IPS-18c (cell line): ENCODE measurements at regions not wholly inside any gene's neighbourhood (a gene's known extent, or its start where the extent isn't known, plus 50 kb on each side); places are given as distances from the start of the nearest gene placed in this dataset.
"Not testable (repeated sequence)": the region's sequence is repeated elsewhere in the genome, so short reads cannot be mapped to it uniquely, and the experiment has no call there.

Experiments
- H3K4me3 ChIP-seq: 2 replicates; pipeline ENCODE4 v1.7.0; 2013; ENCODE audit warnings: low read depth, mild to moderate bottlenecking, low read length, moderate library complexity; ENCODE audit not compliant: insufficient read depth
- H3K9me3 ChIP-seq: one replicate; pipeline ENCODE4 v1.6.1; 2013; ENCODE audit warnings: mild to moderate bottlenecking, low read length, moderate library complexity; ENCODE audit not compliant: control insufficient read depth, insufficient read depth

DNA sequence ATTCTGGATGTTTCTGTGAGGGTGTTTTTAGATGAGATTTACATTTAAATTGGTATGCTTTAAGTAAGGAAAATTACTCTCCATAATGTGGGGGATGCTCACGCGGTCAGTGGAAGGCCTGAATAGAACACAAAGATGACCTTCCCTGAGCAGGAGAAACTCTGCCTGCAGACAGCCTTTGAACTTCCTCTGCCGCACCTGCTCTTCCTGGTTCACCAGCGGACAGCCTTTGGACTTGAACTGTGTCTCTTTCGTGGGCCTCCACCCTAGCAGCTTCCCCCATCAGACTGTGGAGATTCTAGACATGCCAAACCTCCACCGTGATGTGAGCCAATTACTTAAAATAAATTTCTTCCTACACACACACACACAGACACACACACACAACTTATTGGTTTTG, 210.7 kb downstream of the EFCAB11 start:
- H3K9me3 ChIP-seq, result peaks cover 4% of the 10 kb centered on the region

GRCh38 chr14:89740241-89740640, 214.3 kb downstream of the EFCAB11 start:
- H3K9me3 ChIP-seq, result peaks cover 4% of the 10 kb centered on the region
- H3K4me3 ChIP-seq, result no peak overlapping the region

More for the DNA sequence above, 210.7 kb downstream of the EFCAB11 start:
- H3K4me3 ChIP-seq, result no peak overlapping the region

GRCh38 chr14:89736881-89737280, 217.6 kb downstream of the EFCAB11 start:
- H3K9me3 ChIP-seq, result no peaks in the 10 kb centered on the region
- no peak overlapping the region for H3K4me3 ChIP-seq

- Histone ChIP-seq H3K9me3 (no peaks in the 10 kb centered on the region), H3K4me3 (no peak overlapping the region)
Measured at GRCh38 chr14:89731396-89731933, 223.1 kb downstream of the EFCAB11 start.

DNA sequence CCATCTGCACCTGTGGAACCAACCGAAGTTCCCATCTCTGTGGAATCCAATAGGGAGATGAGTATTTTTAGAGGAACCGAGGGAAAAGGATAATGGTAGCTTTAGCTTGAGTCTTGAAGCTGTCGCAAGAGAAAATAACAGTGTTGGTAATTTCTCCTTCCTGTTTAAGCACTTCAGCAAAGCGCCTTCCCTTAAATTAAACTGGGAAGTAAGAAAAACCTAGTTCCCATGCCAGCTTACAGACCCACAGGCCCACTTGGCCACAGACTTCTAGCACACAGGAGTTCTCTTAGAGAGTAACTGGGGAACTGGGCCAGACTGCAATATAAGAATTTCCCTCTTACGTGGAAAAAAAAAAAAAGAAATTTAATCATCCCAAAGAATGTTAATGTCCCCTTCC, 223.8 kb downstream of the EFCAB11 start:
- no peaks in the 10 kb centered on the region for H3K9me3 ChIP-seq
- H3K4me3 ChIP-seq, result no peak overlapping the region

GRCh38 chr14:89728964-89729363, 225.6 kb downstream of the EFCAB11 start:
- H3K9me3 ChIP-seq, result no peaks in the 10 kb centered on the region
- no peak overlapping the region for H3K4me3 ChIP-seq

DNA sequence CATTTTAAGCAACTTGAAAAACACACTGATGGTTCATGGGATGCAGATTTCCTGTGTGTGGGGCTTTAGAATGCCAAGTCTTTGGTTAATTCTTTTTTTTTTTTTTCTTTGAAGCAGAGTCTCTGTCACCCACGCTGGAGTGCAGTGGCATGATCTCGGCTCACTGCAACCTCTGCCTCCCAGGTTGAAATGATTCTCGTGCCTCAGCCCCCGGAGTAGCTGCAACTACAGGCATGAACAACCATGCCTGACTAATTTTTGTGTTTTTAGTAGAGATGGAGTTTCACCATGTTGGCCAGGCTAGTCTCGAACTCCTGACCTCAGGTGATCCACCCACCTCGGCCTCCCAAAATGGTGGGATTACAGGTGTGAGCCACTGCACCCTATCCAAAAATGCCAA, 228.3 kb downstream of the EFCAB11 start:
- not testable (repeated sequence) for H3K9me3 ChIP-seq, H3K4me3 ChIP-seq

- H3K4me3 ChIP-seq, result no peak overlapping the region
- H3K9me3 ChIP-seq, result no peaks in the 10 kb centered on the region
Measured at GRCh38 chr14:89724628-89724960, 229.9 kb downstream of the EFCAB11 start.

- no peaks in the 10 kb centered on the region for H3K9me3 ChIP-seq
- no peak overlapping the region for H3K4me3 ChIP-seq
Measured at GRCh38 chr14:89723930-89724627, 230.5 kb downstream of the EFCAB11 start.

DNA sequence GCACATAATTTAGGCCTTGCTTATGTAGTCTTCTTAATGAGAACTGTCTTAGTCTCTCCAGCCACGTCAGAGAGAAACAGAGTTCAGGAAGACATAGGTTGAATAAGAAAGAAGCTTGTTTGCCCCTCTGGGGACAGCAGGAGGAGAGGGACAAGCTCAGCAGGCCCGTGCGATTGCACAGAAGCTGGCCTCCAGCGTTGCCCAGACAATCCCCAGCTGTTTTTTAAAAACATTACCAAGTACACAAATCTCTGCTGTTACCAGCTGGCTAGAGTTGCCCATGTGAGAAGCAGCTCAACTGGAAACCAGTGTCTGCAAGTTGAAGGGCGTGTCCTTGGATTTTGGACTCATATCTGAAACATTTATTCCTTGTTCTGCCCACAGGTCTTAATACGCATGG, 232.6 kb downstream of the EFCAB11 start:
- H3K4me3 ChIP-seq, result no peak overlapping the region
- no peaks in the 10 kb centered on the region for H3K9me3 ChIP-seq

DNA sequence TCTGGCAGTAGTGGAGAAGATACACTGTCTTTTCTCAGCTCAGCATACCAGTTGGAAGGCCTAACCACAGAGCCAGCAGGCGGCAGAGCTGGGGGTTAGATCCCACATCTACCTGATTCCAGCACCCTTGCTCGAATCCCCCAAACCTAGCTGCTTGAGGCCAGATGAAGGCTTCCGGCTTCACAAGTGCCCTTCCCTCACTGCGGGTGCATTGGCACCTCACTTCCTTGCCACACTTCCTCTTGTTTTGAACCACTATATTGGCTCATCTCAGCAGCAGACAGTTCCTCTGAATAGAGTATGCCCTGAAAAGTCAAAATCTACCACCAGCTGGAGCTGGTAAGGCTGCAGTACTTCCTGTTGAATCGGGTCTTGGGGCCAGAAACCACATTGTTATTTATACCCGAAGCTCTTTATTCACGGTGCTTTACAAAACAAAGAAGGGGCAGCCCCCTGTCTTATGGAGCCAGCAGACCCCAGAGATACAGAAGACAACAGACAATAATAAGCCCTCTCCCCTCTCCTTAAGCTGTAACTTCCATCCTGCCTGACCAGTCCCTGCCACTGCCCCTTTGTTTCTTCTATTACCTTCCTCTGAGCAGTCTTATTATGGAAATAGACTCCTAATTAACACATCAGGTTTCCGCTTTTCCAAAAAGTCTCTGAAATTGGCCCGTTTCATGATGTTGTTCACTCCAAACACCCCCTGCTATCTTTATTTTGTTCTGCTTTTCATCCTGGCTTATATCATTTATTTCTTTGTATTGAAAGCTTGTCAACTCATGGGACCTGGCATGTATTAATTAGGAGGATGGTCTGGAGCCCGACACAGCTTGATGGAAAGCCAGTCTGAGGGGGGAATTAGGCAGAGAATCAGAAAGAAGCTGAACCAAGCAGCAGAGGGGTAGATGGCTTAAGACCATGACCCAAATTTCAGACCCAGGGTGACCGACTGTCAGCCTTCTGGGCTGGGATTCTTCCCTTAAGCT, 233.5 kb downstream of the EFCAB11 start:
- no peak overlapping the region for H3K4me3 ChIP-seq
- H3K9me3 ChIP-seq, result no peaks in the 10 kb centered on the region

DNA sequence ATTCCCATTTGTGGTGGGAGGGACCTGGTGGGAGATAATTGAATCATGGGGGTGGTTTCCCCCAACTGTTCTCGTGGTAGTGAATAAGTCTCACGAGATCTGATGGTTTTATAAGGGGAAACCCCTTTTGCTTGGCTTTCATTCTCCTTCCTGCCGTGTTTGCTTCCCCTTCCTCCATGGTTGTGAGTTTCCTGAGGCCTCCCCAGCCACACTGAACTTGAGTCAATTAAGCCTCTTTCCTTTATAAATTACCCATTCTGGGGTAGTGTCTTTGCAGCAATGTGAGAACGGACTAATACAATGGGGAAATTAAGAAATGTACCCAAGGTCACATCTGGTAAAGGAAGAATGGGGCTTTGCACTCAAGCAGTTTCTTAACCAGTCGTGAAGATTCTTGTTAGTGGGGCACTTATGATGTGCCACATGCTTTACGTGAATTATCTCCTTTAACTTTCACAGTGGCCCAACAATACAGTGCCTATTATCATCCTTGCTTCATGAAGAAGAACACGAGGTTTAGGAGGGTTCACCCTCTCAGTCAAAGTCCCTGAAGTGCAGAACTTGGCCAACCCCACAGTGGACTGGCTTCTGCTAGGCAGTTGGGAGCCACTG, 234.3 kb downstream of the EFCAB11 start:
- no peaks in the 10 kb centered on the region for H3K9me3 ChIP-seq
- no peak overlapping the region for H3K4me3 ChIP-seq

DNA sequence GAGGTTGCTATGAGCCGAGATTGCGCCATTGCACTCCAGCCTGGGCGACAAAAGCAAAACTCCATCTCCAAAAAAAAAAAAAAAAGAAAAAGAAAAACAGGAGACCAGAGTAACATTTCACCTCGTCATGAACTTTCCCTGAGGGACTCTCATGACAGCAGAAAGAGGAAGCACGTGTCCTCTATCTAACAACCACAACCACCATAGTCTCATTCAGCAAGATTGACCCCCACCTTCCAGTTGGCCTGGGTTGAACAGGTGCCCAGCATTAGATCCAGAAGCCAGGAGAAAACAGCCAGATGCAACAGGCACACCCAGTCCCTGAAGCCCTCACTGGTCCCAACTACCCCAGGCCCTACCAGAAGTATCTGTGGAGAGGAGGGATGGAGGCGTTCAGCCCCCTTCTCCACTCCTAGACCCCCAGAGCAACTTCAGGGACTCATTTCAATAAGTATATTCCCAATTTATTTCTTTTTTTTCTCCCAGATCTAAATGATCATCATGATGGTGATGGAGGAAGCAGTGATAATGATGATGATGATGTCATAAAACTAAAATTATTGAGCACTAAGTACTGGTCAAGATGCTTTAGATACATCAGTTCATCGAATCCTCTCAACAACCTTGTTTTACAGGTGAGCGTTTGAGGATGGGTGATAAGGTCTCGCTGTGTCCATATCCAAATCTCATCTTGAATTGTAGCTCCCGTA, 235.0 kb downstream of the EFCAB11 start:
- no peaks in the 10 kb centered on the region for H3K9me3 ChIP-seq
- H3K4me3 ChIP-seq, result no peak overlapping the region

GRCh38 chr14:89708982-89709625, 245.4 kb downstream of the EFCAB11 start:
- H3K9me3 ChIP-seq, result peaks cover 8% of the 10 kb centered on the region
- H3K4me3 ChIP-seq, result no peak overlapping the region

GRCh38 chr14:89707086-89707485, 247.4 kb downstream of the EFCAB11 start:
- peaks cover 4% of the 10 kb centered on the region for H3K9me3 ChIP-seq
- no peak overlapping the region for H3K4me3 ChIP-seq

GRCh38 chr14:89702876-89703200, 251.7 kb downstream of the EFCAB11 start:
- H3K4me3 ChIP-seq, result no peak overlapping the region
- H3K9me3 ChIP-seq, result peaks cover 4% of the 10 kb centered on the region
